ENCODE measurements at regions not wholly inside any gene's neighbourhood (a gene's known extent, or its start where the extent isn't known, plus 50 kb on each side); places are given as distances from the start of the nearest gene placed in this dataset.

DNA sequence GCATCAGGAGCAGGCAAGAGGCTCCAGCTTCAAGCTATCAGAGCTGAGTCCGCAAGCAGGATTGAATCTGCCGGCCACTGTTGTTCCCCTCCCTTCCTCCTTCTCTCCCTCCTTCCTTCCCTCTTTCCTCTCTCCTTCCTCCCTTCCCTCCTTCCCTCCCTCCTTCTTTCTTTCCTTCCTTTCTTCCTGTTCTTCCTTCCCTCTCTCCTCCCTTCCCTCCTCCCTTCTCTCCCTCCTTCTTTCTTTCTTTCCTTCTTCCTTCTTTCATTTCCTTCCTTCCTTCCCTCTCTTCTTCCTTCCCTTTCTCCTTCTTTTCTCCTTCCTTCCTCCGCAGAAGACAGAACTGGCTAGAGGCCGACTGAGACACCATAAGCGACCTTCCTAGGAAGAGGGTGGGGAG, 534.0 kb downstream of the NPHP4 start:
- Histone ChIP-seq H3K27me3 (ENCODE audit: insufficient read depth, low read length) (no peaks in the 10 kb centered on the region), H3K9me3 (ENCODE audit: low read depth, low read length) (no peaks in the 10 kb centered on the region), H3K4me2 (ENCODE audit: insufficient read depth, low read length) (no peak overlapping the region), H3K4me1 (ENCODE audit: insufficient read depth, low read length) (no peaks in the 10 kb centered on the region), H4K20me1 (ENCODE audit: insufficient read depth, low read length) (no peaks in the 10 kb centered on the region), H3K79me2 (ENCODE audit: insufficient read depth, low read length) (no peaks in the 10 kb centered on the region), H3K36me3 (ENCODE audit: insufficient read depth, low read length) (no peaks in the 10 kb centered on the region), H3K27ac (ENCODE audit: low read depth, low read length) (no peak overlapping the region), H2AFZ (ENCODE audit: low read length) (no peak overlapping the region), H3K4me3 (ENCODE audit: insufficient read depth, low read length) (no peak overlapping the region)
- no peak for TF ChIP-seq CTCF (IDR thresholded peaks at IDR 0.05; ENCODE audit: extremely low read depth, low read depth, low read length)
- no peak for DNase-seq (ENCODE audit: insufficient read length, low spot score, missing footprints)

DNA sequence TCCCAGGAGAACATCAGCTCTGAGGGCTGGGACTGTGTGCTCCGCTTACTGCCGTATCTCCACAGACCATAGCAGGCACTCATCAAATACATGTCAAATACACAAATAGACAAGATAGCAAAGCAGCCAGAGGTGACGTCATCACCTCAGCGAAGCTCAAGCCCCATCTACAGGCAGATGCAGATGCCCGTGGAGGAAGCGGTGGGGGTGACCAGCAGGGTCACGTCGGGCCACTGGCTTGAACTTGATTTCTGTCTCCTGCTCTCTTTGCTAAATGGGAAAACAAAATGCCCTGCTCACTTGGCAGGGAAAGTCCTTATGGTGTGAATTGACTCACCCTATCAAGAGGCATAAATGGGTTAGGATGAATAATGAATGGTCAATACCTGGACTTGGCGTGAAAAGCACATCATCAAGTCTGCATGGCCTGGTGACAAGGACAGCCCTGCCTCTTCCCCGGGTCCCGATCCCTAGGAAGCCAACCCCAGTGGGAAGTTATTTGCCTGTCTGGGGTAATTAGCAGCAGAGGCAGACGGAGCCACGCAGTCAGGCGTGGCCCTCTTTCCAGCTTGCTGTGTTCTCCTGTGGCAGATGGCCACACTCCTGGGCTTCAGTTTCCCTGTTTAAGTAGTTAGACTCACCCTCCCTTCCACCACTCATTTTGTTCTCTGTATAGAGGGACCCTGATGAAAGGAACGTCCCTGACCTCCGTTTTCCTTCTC, 536.0 kb downstream of the NPHP4 start:
- DNase-seq (ENCODE audit: insufficient read length, low spot score, missing footprints) = no peak
- no peak overlapping the region for H2AFZ ChIP-seq (ENCODE audit: low read length)
- no peaks in the 10 kb centered on the region for H3K9me3 ChIP-seq (ENCODE audit: low read depth, low read length)
- H3K27ac ChIP-seq (ENCODE audit: low read depth, low read length) = no peak overlapping the region
- no peak overlapping the region for H3K4me3 ChIP-seq (ENCODE audit: insufficient read depth, low read length)
- no peaks in the 10 kb centered on the region for H3K27me3 ChIP-seq (ENCODE audit: insufficient read depth, low read length)
- no peaks in the 10 kb centered on the region for H3K4me1 ChIP-seq (ENCODE audit: insufficient read depth, low read length)
- no peak for TF ChIP-seq CTCF (IDR thresholded peaks at IDR 0.05; ENCODE audit: extremely low read depth, low read depth, low read length)
- no peak overlapping the region for H3K4me2 ChIP-seq (ENCODE audit: insufficient read depth, low read length)
- H3K36me3 ChIP-seq (ENCODE audit: insufficient read depth, low read length) = no peaks in the 10 kb centered on the region
- no peaks in the 10 kb centered on the region for H3K79me2 ChIP-seq (ENCODE audit: insufficient read depth, low read length)
- no peaks in the 10 kb centered on the region for H4K20me1 ChIP-seq (ENCODE audit: insufficient read depth, low read length)

DNA sequence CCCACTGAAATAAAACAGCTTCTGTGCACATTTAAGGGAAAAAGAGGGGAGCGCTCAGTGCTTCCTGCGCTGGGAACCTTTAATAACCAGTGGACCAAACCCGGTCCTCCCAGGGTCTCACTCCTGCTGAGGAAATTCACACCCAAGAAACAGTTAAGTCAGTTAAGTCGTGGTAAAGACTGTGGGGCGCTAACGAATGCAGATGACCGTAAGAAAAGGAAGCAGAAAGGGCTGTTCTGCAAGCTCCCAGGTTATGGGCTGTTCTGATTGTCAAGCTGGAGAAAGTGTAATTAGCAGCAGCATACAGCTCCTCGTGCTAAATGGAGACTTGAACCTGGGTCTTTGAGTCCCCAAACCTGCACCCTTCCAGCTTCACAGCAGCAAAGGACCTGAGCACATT, 536.6 kb downstream of the NPHP4 start:
- no peak for DNase-seq (ENCODE audit: insufficient read length, low spot score, missing footprints)
- TF ChIP-seq CTCF (IDR thresholded peaks at IDR 0.05; ENCODE audit: extremely low read depth, low read depth, low read length) = no peak
- no peak overlapping the region for H3K27ac ChIP-seq (ENCODE audit: low read depth, low read length)

DNA sequence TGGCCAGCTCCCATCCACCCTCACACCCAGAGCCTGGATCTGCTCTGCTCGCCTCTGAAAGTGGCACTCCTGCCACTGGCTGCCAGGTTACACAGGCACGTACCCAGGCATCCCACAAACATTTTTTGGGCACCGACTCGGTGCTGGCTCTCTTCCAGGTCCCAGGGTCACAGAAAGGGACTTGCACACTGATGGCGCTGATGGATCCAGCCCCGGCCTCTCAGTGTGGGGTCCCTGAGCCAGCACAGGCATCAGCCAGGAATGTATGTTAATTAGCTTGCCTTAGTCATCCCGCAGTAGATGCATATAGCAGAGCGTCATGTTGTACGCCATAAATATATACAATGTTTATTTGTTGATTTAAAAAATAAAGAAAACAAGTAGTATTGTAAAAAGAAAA, 537.2 kb downstream of the NPHP4 start:
- no peaks in the 10 kb centered on the region for H3K4me1 ChIP-seq (ENCODE audit: insufficient read depth, low read length)
- no peaks in the 10 kb centered on the region for H3K36me3 ChIP-seq (ENCODE audit: insufficient read depth, low read length)
- no peaks in the 10 kb centered on the region for H3K79me2 ChIP-seq (ENCODE audit: insufficient read depth, low read length)
- no peak overlapping the region for H2AFZ ChIP-seq (ENCODE audit: low read length)
- no peaks in the 10 kb centered on the region for H3K9me3 ChIP-seq (ENCODE audit: low read depth, low read length)
- no peaks in the 10 kb centered on the region for H3K27me3 ChIP-seq (ENCODE audit: insufficient read depth, low read length)
- H4K20me1 ChIP-seq (ENCODE audit: insufficient read depth, low read length) = no peaks in the 10 kb centered on the region
- H3K27ac ChIP-seq (ENCODE audit: low read depth, low read length) = no peak overlapping the region
- H3K4me3 ChIP-seq (ENCODE audit: insufficient read depth, low read length) = no peak overlapping the region
- DNase-seq (ENCODE audit: insufficient read length, low spot score, missing footprints) = no peak
- TF ChIP-seq CTCF (IDR thresholded peaks at IDR 0.05; ENCODE audit: extremely low read depth, low read depth, low read length) = no peak
- no peak overlapping the region for H3K4me2 ChIP-seq (ENCODE audit: insufficient read depth, low read length)

More for the DNA sequence above, 536.6 kb downstream of the NPHP4 start:
- no peaks in the 10 kb centered on the region for H3K9me3 ChIP-seq (ENCODE audit: low read depth, low read length)
- no peaks in the 10 kb centered on the region for H4K20me1 ChIP-seq (ENCODE audit: insufficient read depth, low read length)
- H2AFZ ChIP-seq (ENCODE audit: low read length) = no peak overlapping the region
- no peaks in the 10 kb centered on the region for H3K4me1 ChIP-seq (ENCODE audit: insufficient read depth, low read length)
- no peaks in the 10 kb centered on the region for H3K36me3 ChIP-seq (ENCODE audit: insufficient read depth, low read length)
- no peak overlapping the region for H3K4me2 ChIP-seq (ENCODE audit: insufficient read depth, low read length)
- no peaks in the 10 kb centered on the region for H3K79me2 ChIP-seq (ENCODE audit: insufficient read depth, low read length)
- no peaks in the 10 kb centered on the region for H3K27me3 ChIP-seq (ENCODE audit: insufficient read depth, low read length)
- H3K4me3 ChIP-seq (ENCODE audit: insufficient read depth, low read length) = no peak overlapping the region
